ENCODE measurements at regions not wholly inside any gene's neighbourhood (a gene's known extent, or its start where the extent isn't known, plus 50 kb on each side); places are given as distances from the start of the nearest gene placed in this dataset.

DNA sequence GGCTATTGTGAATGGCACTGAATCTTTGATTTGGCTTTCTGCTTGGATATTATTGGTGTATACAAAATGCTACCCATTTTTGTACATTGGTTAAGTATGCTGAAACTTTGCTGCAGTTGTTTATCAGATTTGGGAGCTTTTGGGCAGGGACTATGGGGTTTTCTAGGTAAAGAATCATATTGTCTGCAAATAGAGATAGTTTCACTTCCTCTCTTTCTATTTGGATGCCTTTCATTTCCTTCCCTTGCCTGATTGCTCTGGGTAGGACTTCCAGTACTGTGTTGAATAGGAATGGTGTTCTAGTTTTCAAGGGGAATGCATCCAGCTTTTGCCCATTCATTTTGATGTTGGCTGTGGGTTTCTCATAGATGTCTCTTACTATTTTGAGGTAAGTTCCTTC is 489.1 kb upstream of the LRATD1 start:
- no peak overlapping the region for H3K27ac ChIP-seq
- H3K36me3 ChIP-seq = no peaks in the 10 kb centered on the region
- TF ChIP-seq, protein P1, sequence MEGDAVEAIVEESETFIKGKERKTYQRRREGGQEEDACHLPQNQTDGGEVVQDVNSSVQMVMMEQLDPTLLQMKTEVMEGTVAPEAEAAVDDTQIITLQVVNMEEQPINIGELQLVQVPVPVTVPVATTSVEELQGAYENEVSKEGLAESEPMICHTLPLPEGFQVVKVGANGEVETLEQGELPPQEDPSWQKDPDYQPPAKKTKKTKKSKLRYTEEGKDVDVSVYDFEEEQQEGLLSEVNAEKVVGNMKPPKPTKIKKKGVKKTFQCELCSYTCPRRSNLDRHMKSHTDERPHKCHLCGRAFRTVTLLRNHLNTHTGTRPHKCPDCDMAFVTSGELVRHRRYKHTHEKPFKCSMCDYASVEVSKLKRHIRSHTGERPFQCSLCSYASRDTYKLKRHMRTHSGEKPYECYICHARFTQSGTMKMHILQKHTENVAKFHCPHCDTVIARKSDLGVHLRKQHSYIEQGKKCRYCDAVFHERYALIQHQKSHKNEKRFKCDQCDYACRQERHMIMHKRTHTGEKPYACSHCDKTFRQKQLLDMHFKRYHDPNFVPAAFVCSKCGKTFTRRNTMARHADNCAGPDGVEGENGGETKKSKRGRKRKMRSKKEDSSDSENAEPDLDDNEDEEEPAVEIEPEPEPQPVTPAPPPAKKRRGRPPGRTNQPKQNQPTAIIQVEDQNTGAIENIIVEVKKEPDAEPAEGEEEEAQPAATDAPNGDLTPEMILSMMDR (IDR thresholded peaks at IDR 0.05; ENCODE audit: low read depth, low read length) = no peak
- no peaks in the 10 kb centered on the region for H3K27me3 ChIP-seq (ENCODE audit: insufficient read depth, low read depth, severe bottlenecking)
- DNase-seq = no peak
- H3K4me3 ChIP-seq (ENCODE audit: low read depth, low read length) = no peak overlapping the region
- H3K9me3 ChIP-seq (ENCODE audit: severe bottlenecking) = no peaks in the 10 kb centered on the region

DNA sequence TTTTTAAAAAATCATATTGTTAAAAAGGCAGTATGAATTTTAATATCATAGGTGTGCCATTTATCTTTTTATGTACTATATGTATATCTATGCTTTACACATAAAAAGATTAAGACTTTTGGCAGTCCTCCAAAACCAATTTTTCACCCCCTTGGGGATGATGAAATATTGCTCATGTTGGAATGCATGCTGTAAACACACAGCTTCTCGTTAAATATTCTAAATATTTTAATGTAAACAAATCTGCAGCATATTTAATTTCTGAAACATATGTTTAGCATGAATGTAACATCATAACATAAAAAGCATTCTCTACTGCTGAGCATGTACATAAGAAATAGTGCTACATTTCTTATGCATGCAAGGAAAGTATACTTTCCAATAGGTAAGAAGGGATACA is 484.3 kb upstream of the LRATD1 start:
- H3K4me3 ChIP-seq (ENCODE audit: low read depth, low read length) = no peak overlapping the region
- no peak overlapping the region for H3K27ac ChIP-seq
- H3K36me3 ChIP-seq = no peaks in the 10 kb centered on the region
- no peak for DNase-seq
- H3K9me3 ChIP-seq (ENCODE audit: severe bottlenecking) = no peaks in the 10 kb centered on the region
- TF ChIP-seq, protein P1 (IDR thresholded peaks at IDR 0.05; ENCODE audit: low read depth, low read length) = no peak
- no peaks in the 10 kb centered on the region for H3K27me3 ChIP-seq (ENCODE audit: insufficient read depth, low read depth, severe bottlenecking)

DNA sequence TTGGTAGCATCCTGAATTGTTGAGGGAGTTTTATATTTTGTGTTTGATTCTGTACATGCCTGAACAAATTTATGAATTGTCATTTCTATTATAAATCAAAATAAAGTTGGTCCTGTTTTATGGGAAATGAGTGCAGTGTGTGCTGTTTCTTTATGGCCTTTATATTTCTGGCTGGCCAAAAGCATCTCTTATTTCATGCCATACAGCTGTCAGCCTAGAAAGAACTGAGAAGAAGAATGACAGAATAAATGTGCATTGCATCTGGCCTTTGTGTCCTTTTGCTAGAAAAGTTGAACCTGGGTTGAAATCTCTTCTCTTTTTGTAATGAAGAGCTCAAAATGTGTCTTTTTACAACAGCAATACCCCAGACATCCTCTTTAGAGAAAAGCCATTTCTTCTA is 474.7 kb upstream of the LRATD1 start:
- DNase-seq = no peak
- Histone ChIP-seq H3K27me3 (ENCODE audit: insufficient read depth, low read depth, severe bottlenecking) (no peaks in the 10 kb centered on the region), H3K27ac (no peak overlapping the region)

DNA sequence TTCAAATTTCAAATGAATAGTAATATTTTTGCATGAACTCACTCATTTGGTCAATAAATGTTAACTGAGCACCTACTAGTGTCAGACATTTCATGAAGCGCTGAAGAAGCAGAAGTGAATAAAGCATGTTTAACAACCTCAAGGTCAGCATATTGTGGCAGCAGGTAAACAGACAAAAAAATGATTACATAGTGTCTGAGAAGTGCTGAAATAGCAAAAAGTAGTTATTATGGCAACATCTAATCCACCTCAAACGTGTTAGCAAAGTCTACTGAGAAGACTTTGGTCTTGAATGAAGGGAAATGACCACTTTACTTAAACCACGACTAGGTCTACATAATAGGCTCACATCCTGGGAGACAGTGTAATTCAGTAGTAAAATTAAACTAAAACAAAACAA is 452.2 kb upstream of the LRATD1 start:
- TF ChIP-seq, protein P1 (IDR thresholded peaks at IDR 0.05; ENCODE audit: low read depth, low read length) = no peak
- Histone ChIP-seq H3K27me3 (ENCODE audit: insufficient read depth, low read depth, severe bottlenecking) (no peaks in the 10 kb centered on the region), H3K36me3 (no peaks in the 10 kb centered on the region), H3K9me3 (ENCODE audit: severe bottlenecking) (peaks cover 5% of the 10 kb centered on the region), H3K27ac (no peak overlapping the region), H3K4me3 (ENCODE audit: low read depth, low read length) (no peak overlapping the region)
- no peak for DNase-seq

More for the DNA sequence above, 474.7 kb upstream of the LRATD1 start:
- no peak overlapping the region for H3K4me3 ChIP-seq (ENCODE audit: low read depth, low read length)
- TF ChIP-seq, protein P1 (IDR thresholded peaks at IDR 0.05; ENCODE audit: low read depth, low read length) = no peak
- no peaks in the 10 kb centered on the region for H3K36me3 ChIP-seq
- peaks cover 7% of the 10 kb centered on the region for H3K9me3 ChIP-seq (ENCODE audit: severe bottlenecking)

GRCh38 chr2:14182227-14182946 is 450.1 kb upstream of the LRATD1 start:
- Histone ChIP-seq H3K27me3 (ENCODE audit: insufficient read depth, low read depth, severe bottlenecking) (no peaks in the 10 kb centered on the region), H3K9me3 (ENCODE audit: severe bottlenecking) (peaks cover 5% of the 10 kb centered on the region), H3K36me3 (no peaks in the 10 kb centered on the region), H3K4me3 (ENCODE audit: low read depth, low read length) (no peak overlapping the region), H3K27ac (no peak overlapping the region)
- no peak for DNase-seq
- TF ChIP-seq, protein P1 (IDR thresholded peaks at IDR 0.05; ENCODE audit: low read depth, low read length) = no peak

GRCh38 chr2:14185906-14186305 is 446.6 kb upstream of the LRATD1 start:
- H3K27ac ChIP-seq = no peak overlapping the region
- H3K9me3 ChIP-seq (ENCODE audit: severe bottlenecking) = peaks cover 5% of the 10 kb centered on the region
- no peaks in the 10 kb centered on the region for H3K27me3 ChIP-seq (ENCODE audit: insufficient read depth, low read depth, severe bottlenecking)
- TF ChIP-seq, protein P1 (IDR thresholded peaks at IDR 0.05; ENCODE audit: low read depth, low read length) = no peak
- DNase-seq = no peak
- no peak overlapping the region for H3K4me3 ChIP-seq (ENCODE audit: low read depth, low read length)
- H3K36me3 ChIP-seq = no peaks in the 10 kb centered on the region
